Lower leg skin (tissue), 4 donors: ENCODE measurements at regions not wholly inside any gene's neighbourhood (a gene's known extent, or its start where the extent isn't known, plus 50 kb on each side); places are given as distances from the start of the nearest gene placed in this dataset.
"Not testable (repeated sequence)": the region's sequence is repeated elsewhere in the genome, so short reads cannot be mapped to it uniquely, and the experiment has no call there.

Experiments
- DNase-seq, 2 donors: peaks; one replicate each; pipeline ENCODE4 v3.0.0-alpha.2; 2019; ENCODE audit warnings: low spot score in 2 of 2
- H3K4me3 ChIP-seq: fragments of 200-600 bp; sonication (generic); 2 replicates; pipeline ENCODE4 v1.5.1; 2017; ENCODE audit warnings: mild to moderate bottlenecking, low read depth; ENCODE audit not compliant: poor library complexity, severe bottlenecking
- CTCF ChIP-seq, 3 donors: fragments of 450-650 bp; IDR thresholded peaks; one replicate each; pipeline ENCODE4 v1.5.1; 2016; ENCODE audit warnings: antibody characterized with exemption in 3 of 3, mild to moderate bottlenecking in 3 of 3, moderate library complexity in 2 of 3
- POLR2A ChIP-seq, 2 donors: fragments of 450-650 bp; IDR thresholded peaks; one replicate each; pipeline ENCODE4 v1.6.1; 2016 to 2017; ENCODE audit warnings: antibody characterized with exemption in 2 of 2, mild to moderate bottlenecking in 1 of 2, moderate library complexity in 1 of 2
- WGBS, 2 donors: methylation state at CpG; one replicate each; pipeline ENCODE4 v1.1.5; 2018; 5-methylcytosine and 5-hydroxymethylcytosine counted together
- intact Hi-C: fragments of 100-400 bp; cut with DNase I; formaldehyde crosslinking; loops from one replicate; pipeline ENCODE4 v1.15.0; 2023; ENCODE audit warnings: low total_unique reads

GRCh38 chrX:40853816-40854123, 118.4 kb upstream of the MED14 start:
- TF ChIP-seq POLR2A (IDR thresholded peaks at IDR 0.05) (no peak), CTCF (IDR thresholded peaks at IDR 0.05) (no peak)

GRCh38 chrX:40854242-40854641, 118.9 kb upstream of the MED14 start:
- DNase-seq: no peak
- intact Hi-C loops: no loop called here
- TF ChIP-seq POLR2A (IDR thresholded peaks at IDR 0.05) (no peak), CTCF (IDR thresholded peaks at IDR 0.05) (no peak)
- no peak overlapping the region for H3K4me3 ChIP-seq
- 89 to 91% methylated on average over 1 of the region's 1 CpG for WGBS, 2 donors

More at GRCh38 chrX:40853816-40854123, 118.4 kb upstream of the MED14 start:
- intact Hi-C loops: no loop called here
- H3K4me3 ChIP-seq: no peak overlapping the region
- DNase-seq: no peak

- no peak for DNase-seq
- H3K4me3 ChIP-seq: no peak overlapping the region
- TF ChIP-seq POLR2A (IDR thresholded peaks at IDR 0.05) (no peak), CTCF (IDR thresholded peaks at IDR 0.05) (no peak)
- intact Hi-C loops: no loop called here
These were observed 120.1 kb upstream of the MED14 start for GRCh38 chrX:40855411-40855810.

GRCh38 chrX:40855932-40856515, 120.7 kb upstream of the MED14 start:
- intact Hi-C loops: no loop called here
- TF ChIP-seq CTCF (IDR thresholded peaks at IDR 0.05) (no peak), POLR2A (IDR thresholded peaks at IDR 0.05) (no peak)
- DNase-seq: no peak
- H3K4me3 ChIP-seq: no peak overlapping the region

GRCh38 chrX:40861952-40862554, 126.7 kb upstream of the MED14 start:
- H3K4me3 ChIP-seq, intact Hi-C loops, DNase-seq: not testable (repeated sequence)
- 95 to 98% methylated on average over 10 to 42 of the region's 47 CpGs for WGBS, 2 donors

GRCh38 chrX:40863260-40863659, 127.9 kb upstream of the MED14 start:
- H3K4me3 ChIP-seq, intact Hi-C loops, DNase-seq: not testable (repeated sequence)
- 48 to 77% methylated on average over 3 to 4 of the region's 4 CpGs for WGBS, 2 donors

GRCh38 chrX:40863671-40864070, 128.3 kb upstream of the MED14 start:
- no peak overlapping the region for H3K4me3 ChIP-seq
- intact Hi-C loops: no loop called here
- 82 to 95% methylated on average over 1 of the region's 1 CpG for WGBS, 2 donors
- DNase-seq: no peak
- TF ChIP-seq CTCF (IDR thresholded peaks at IDR 0.05) (no peak), POLR2A (IDR thresholded peaks at IDR 0.05) (no peak)
